Endothelial cell (in vitro differentiated cells): ENCODE measurements at regions not wholly inside any gene's neighbourhood (a gene's known extent, or its start where the extent isn't known, plus 50 kb on each side); places are given as distances from the start of the nearest gene placed in this dataset.

ENCODE experiments used
- DNase-seq: peaks from one replicate; pipeline ENCODE4 v3.0.0; 2021; ENCODE audit warnings: low spot score
- H3K27ac Mint-ChIP-seq: one replicate; pipeline ENCODE4 v1.8.0; 2021; ENCODE audit warnings: mixed read lengths, inconsistent platforms; ENCODE audit not compliant: unreplicated experiment
- H3K27me3 Mint-ChIP-seq: one replicate; pipeline ENCODE4 v1.8.0; 2021; ENCODE audit warnings: mild to moderate bottlenecking, moderate library complexity, mixed read lengths, inconsistent platforms; ENCODE audit not compliant: unreplicated experiment
- H3K36me3 Mint-ChIP-seq: one replicate; pipeline ENCODE4 v1.8.0; 2021; ENCODE audit warnings: mild to moderate bottlenecking, low read depth, mixed read lengths, inconsistent platforms; ENCODE audit not compliant: unreplicated experiment
- H3K4me1 Mint-ChIP-seq: one replicate; pipeline ENCODE4 v1.8.0; 2021; ENCODE audit warnings: mild to moderate bottlenecking, mixed read lengths, inconsistent platforms; ENCODE audit not compliant: unreplicated experiment
- H3K4me3 Mint-ChIP-seq: one replicate; pipeline ENCODE4 v1.8.0; 2021; ENCODE audit warnings: mild to moderate bottlenecking, mixed read lengths, inconsistent platforms; ENCODE audit not compliant: unreplicated experiment
- H3K9me3 Mint-ChIP-seq: one replicate; pipeline ENCODE4 v1.8.0; 2021; ENCODE audit warnings: mixed read lengths, inconsistent platforms; ENCODE audit not compliant: unreplicated experiment
- TF ChIP-seq, protein P1 (sequence below): fragments of 200-600 bp; sonication (generic); IDR thresholded peaks from one replicate; pipeline ENCODE4 v1.5.0; 2021; ENCODE audit warnings: antibody characterized with exemption; ENCODE audit not compliant: unreplicated experiment

- H3K27me3 Mint-ChIP-seq, result peaks cover 4% of the 10 kb centered on the region
- no peaks in the 10 kb centered on the region for H3K9me3 Mint-ChIP-seq
- H3K4me3 Mint-ChIP-seq, result no peak overlapping the region
- H3K27ac Mint-ChIP-seq, result no peak overlapping the region
- no peak for DNase-seq
- TF ChIP-seq, protein P1, sequence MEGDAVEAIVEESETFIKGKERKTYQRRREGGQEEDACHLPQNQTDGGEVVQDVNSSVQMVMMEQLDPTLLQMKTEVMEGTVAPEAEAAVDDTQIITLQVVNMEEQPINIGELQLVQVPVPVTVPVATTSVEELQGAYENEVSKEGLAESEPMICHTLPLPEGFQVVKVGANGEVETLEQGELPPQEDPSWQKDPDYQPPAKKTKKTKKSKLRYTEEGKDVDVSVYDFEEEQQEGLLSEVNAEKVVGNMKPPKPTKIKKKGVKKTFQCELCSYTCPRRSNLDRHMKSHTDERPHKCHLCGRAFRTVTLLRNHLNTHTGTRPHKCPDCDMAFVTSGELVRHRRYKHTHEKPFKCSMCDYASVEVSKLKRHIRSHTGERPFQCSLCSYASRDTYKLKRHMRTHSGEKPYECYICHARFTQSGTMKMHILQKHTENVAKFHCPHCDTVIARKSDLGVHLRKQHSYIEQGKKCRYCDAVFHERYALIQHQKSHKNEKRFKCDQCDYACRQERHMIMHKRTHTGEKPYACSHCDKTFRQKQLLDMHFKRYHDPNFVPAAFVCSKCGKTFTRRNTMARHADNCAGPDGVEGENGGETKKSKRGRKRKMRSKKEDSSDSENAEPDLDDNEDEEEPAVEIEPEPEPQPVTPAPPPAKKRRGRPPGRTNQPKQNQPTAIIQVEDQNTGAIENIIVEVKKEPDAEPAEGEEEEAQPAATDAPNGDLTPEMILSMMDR, result no peak
- no peaks in the 10 kb centered on the region for H3K4me1 Mint-ChIP-seq
- H3K36me3 Mint-ChIP-seq, result no peaks in the 10 kb centered on the region
These were observed 75.5 kb downstream of the CXCL12 start for GRCh38 chr10:44309361-44309760.

DNA sequence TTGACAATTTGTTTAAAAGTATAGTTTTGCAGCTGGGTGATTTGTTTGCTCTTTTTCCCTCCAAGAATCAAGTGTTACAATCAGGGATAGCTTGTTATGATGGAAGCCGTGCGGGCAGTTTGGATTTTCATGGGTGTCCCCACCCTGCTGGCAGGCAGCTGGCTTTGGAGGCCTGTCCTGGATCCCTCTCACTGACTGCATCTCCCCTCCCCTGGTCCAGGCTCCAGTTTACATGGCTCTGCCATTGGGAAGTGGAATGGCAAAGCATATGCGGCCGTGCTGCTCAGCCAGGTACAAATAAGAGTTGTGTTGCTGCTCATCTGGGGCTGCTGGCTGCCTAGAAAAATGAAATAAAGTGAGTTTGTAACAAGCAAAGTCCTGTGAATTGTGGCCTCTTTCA is 76.0 kb downstream of the CXCL12 start:
- Mint-ChIP-seq H3K27me3 (peaks cover 4% of the 10 kb centered on the region), H3K27ac (no peak overlapping the region), H3K4me1 (no peaks in the 10 kb centered on the region), H3K36me3 (peaks cover 3% of the 10 kb centered on the region), H3K9me3 (no peaks in the 10 kb centered on the region), H3K4me3 (no peak overlapping the region)
- TF ChIP-seq, protein P1, result no peak
- DNase-seq, result no peak

GRCh38 chr10:44307691-44308090 is 77.2 kb downstream of the CXCL12 start:
- peaks cover 3% of the 10 kb centered on the region for H3K36me3 Mint-ChIP-seq
- H3K4me3 Mint-ChIP-seq, result no peak overlapping the region
- H3K9me3 Mint-ChIP-seq, result no peaks in the 10 kb centered on the region
- no peaks in the 10 kb centered on the region for H3K4me1 Mint-ChIP-seq
- TF ChIP-seq, protein P1, result no peak
- no peak for DNase-seq
- peaks cover 4% of the 10 kb centered on the region for H3K27me3 Mint-ChIP-seq
- no peak overlapping the region for H3K27ac Mint-ChIP-seq

DNA sequence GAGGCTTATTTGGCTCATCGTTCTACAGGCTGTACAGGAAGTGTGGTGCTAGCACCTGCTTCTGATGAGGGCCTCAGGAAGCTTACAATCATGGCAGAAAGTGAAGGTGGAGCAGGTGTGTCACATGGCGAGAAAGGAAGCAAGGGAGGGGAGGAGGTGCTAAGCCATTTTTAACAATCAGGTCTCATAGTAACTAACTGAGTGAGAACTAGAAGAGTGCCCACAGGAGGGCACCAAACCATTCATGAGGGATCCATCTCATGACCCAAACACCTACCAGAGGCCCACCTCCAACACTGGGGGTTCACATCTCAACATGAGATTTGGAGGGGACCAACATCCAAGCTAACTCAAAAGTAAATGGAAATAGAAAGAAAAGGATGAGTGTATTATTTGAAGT is 78.1 kb downstream of the CXCL12 start:
- Mint-ChIP-seq H3K9me3 (no peaks in the 10 kb centered on the region), H3K27ac (no peak overlapping the region), H3K36me3 (peaks cover 3% of the 10 kb centered on the region), H3K4me1 (no peaks in the 10 kb centered on the region), H3K4me3 (no peak overlapping the region), H3K27me3 (peaks cover 3% of the 10 kb centered on the region)
- TF ChIP-seq, protein P1, result no peak
- DNase-seq, result no peak

GRCh38 chr10:44306147-44306710 is 78.7 kb downstream of the CXCL12 start:
- TF ChIP-seq, protein P1, result no peak
- no peak overlapping the region for H3K4me3 Mint-ChIP-seq
- peaks cover 2% of the 10 kb centered on the region for H3K27me3 Mint-ChIP-seq
- no peaks in the 10 kb centered on the region for H3K4me1 Mint-ChIP-seq
- no peaks in the 10 kb centered on the region for H3K9me3 Mint-ChIP-seq
- DNase-seq, result no peak
- H3K27ac Mint-ChIP-seq, result no peak overlapping the region
- H3K36me3 Mint-ChIP-seq, result peaks cover 3% of the 10 kb centered on the region
